Endodermal cell (in vitro differentiated cells): ENCODE measurements at regions not wholly inside any gene's neighbourhood (a gene's known extent, or its start where the extent isn't known, plus 50 kb on each side); places are given as distances from the start of the nearest gene placed in this dataset.

ENCODE experiments used
- DNase-seq: peaks from one replicate; pipeline ENCODE4 v3.0.0-alpha.2; 2017
- H3K27ac ChIP-seq: 2 replicates; pipeline ENCODE4 v1.5.1; 2013; ENCODE audit warnings: mild to moderate bottlenecking, low read depth, low read length, moderate library complexity
- H3K27me3 ChIP-seq: 2 replicates; pipeline ENCODE4 v1.6.1; 2013; ENCODE audit warnings: mild to moderate bottlenecking, low read length, moderate library complexity; ENCODE audit not compliant: insufficient read depth, control insufficient read depth, poor library complexity, severe bottlenecking
- H3K36me3 ChIP-seq: 2 replicates; pipeline ENCODE4 v1.7.0; 2013; ENCODE audit warnings: mild to moderate bottlenecking, low read length, moderate library complexity; ENCODE audit not compliant: control insufficient read depth, insufficient read depth
- H3K4me1 ChIP-seq: one replicate; pipeline ENCODE4 v1.7.0; 2013; ENCODE audit warnings: low read length; ENCODE audit not compliant: control insufficient read depth, insufficient read depth
- H3K4me3 ChIP-seq: 2 replicates; pipeline ENCODE4 v1.5.1; 2013; ENCODE audit warnings: mild to moderate bottlenecking, low read length, moderate library complexity
- H3K9ac ChIP-seq: 2 replicates; pipeline ENCODE4 v1.6.1; 2013; ENCODE audit warnings: mild to moderate bottlenecking, low read length, moderate library complexity; ENCODE audit not compliant: poor library complexity, severe bottlenecking; ENCODE audit errors: extremely low read depth
- H3K9me3 ChIP-seq: 2 replicates; pipeline ENCODE4 v1.6.1; 2013; ENCODE audit warnings: mild to moderate bottlenecking, low read length, moderate library complexity; ENCODE audit not compliant: control insufficient read depth
- H3K27ac Mint-ChIP-seq: 2 replicates; pipeline ENCODE4 v1.8.0; 2020; ENCODE audit warnings: mixed read lengths
- H3K27me3 Mint-ChIP-seq: 2 replicates; pipeline ENCODE4 v1.8.0; 2021; ENCODE audit warnings: mild to moderate bottlenecking, mixed read lengths; ENCODE audit not compliant: insufficient read depth
- H3K36me3 Mint-ChIP-seq: 2 replicates; pipeline ENCODE4 v1.8.0; 2020; ENCODE audit warnings: low read depth, mixed read lengths
- H3K4me1 Mint-ChIP-seq: 2 replicates; pipeline ENCODE4 v1.8.0; 2020; ENCODE audit warnings: mixed read lengths
- H3K4me3 Mint-ChIP-seq: 2 replicates; pipeline ENCODE4 v1.8.0; 2020; ENCODE audit warnings: mild to moderate bottlenecking, moderate library complexity, mixed read lengths
- H3K9me3 Mint-ChIP-seq: 2 replicates; pipeline ENCODE4 v1.8.0; 2020; ENCODE audit warnings: mild to moderate bottlenecking, mixed read lengths
- CTCF ChIP-seq: fragments of 200-600 bp; sonication (generic); conservative IDR thresholded peaks from 2 replicates; pipeline ENCODE4 v1.5.0; 2021; ENCODE audit warnings: antibody characterized with exemption, mild to moderate bottlenecking
- WGBS, 2 experiments: methylation state at CpG; one replicate each; pipeline versions ENCODE4 v1.1.5 to v1.1.7; 2013; ENCODE audit warnings: missing lambda C conversion rate in 2 of 2, mixed read lengths in 1 of 2; ENCODE audit not compliant: insufficient coverage in 1 of 2, insufficient read length in 1 of 2; 5-methylcytosine and 5-hydroxymethylcytosine counted together

- H3K27ac ChIP-seq: no peak overlapping the region
- WGBS, 2 experiments: 100% methylated on average over 1 of the region's 1 CpG; no CpG with 5 or more reads in 1 of the 2 experiments
- Mint-ChIP-seq H3K9me3 (no peaks in the 10 kb centered on the region), H3K27ac (no peak overlapping the region), H3K4me1 (peaks cover 11% of the 10 kb centered on the region), H3K27me3 (no peaks in the 10 kb centered on the region), H3K36me3 (peaks cover 7% of the 10 kb centered on the region), H3K4me3 (no peak overlapping the region)
- H3K4me1 ChIP-seq: no peaks in the 10 kb centered on the region
- TF ChIP-seq CTCF: no peak
- H3K27me3 ChIP-seq: no peaks in the 10 kb centered on the region
- H3K4me3 ChIP-seq: no peak overlapping the region
- peaks cover 68% of the 10 kb centered on the region for H3K36me3 ChIP-seq
- peaks cover 4% of the 10 kb centered on the region for H3K9me3 ChIP-seq
- H3K9ac ChIP-seq: no peak overlapping the region
- DNase-seq: no peak
These were observed 249.5 kb upstream of the SORCS1 start for GRCh38 chr10:107413971-107414370.

GRCh38 chr10:107409522-107409921 lies 245.0 kb upstream of the SORCS1 start:
- Mint-ChIP-seq H3K27me3 (no peaks in the 10 kb centered on the region), H3K4me3 (no peak overlapping the region), H3K27ac (no peak overlapping the region), H3K9me3 (no peaks in the 10 kb centered on the region), H3K4me1 (peaks cover 4% of the 10 kb centered on the region), H3K36me3 (peaks cover 7% of the 10 kb centered on the region)
- H3K4me1 ChIP-seq: no peaks in the 10 kb centered on the region
- 55 to 80% methylated on average over 3 to 4 of the region's 4 CpGs for WGBS, 2 experiments
- H3K36me3 ChIP-seq: peaks cover 66% of the 10 kb centered on the region
- H3K9ac ChIP-seq: no peak overlapping the region
- peaks cover 4% of the 10 kb centered on the region for H3K9me3 ChIP-seq
- H3K27me3 ChIP-seq: no peaks in the 10 kb centered on the region
- DNase-seq: peak; percentile 50
- TF ChIP-seq CTCF: peak; percentile 61
- no peak overlapping the region for H3K4me3 ChIP-seq
- H3K27ac ChIP-seq: no peak overlapping the region

GRCh38 chr10:107398115-107398514 lies 233.6 kb upstream of the SORCS1 start:
- no peak overlapping the region for H3K27ac ChIP-seq
- Mint-ChIP-seq H3K4me3 (no peak overlapping the region), H3K27me3 (no peaks in the 10 kb centered on the region), H3K4me1 (no peaks in the 10 kb centered on the region), H3K27ac (no peak overlapping the region), H3K9me3 (peaks cover 2% of the 10 kb centered on the region), H3K36me3 (peaks cover 22% of the 10 kb centered on the region)
- H3K4me1 ChIP-seq: no peaks in the 10 kb centered on the region
- peaks cover 68% of the 10 kb centered on the region for H3K36me3 ChIP-seq
- H3K9me3 ChIP-seq: peaks cover 5% of the 10 kb centered on the region
- no peak for TF ChIP-seq CTCF
- no peak overlapping the region for H3K9ac ChIP-seq
- DNase-seq: no peak
- H3K4me3 ChIP-seq: no peak overlapping the region
- no peaks in the 10 kb centered on the region for H3K27me3 ChIP-seq
